Adipose tissue (tissue), 3 donors: ENCODE measurements at regions not wholly inside any gene's neighbourhood (a gene's known extent, or its start where the extent isn't known, plus 50 kb on each side); places are given as distances from the start of the nearest gene placed in this dataset.

Experiments used
- H3K27ac ChIP-seq: one replicate; pipeline ENCODE4 v1.5.1; 2013; ENCODE audit warnings: low read depth, low read length
- WGBS, 3 donors: extraction: QIAGEN DNeasy Blood & Tissue Kit; methylation state at CpG; one replicate each; pipeline ENCODE4 v1.1.7; 2013; 5-methylcytosine and 5-hydroxymethylcytosine counted together
- donor health status: healthy with polysubstance abuse.
- donor health status: Bipolar disorder and iron deficiency.
- donor health status: healthy.

DNA sequence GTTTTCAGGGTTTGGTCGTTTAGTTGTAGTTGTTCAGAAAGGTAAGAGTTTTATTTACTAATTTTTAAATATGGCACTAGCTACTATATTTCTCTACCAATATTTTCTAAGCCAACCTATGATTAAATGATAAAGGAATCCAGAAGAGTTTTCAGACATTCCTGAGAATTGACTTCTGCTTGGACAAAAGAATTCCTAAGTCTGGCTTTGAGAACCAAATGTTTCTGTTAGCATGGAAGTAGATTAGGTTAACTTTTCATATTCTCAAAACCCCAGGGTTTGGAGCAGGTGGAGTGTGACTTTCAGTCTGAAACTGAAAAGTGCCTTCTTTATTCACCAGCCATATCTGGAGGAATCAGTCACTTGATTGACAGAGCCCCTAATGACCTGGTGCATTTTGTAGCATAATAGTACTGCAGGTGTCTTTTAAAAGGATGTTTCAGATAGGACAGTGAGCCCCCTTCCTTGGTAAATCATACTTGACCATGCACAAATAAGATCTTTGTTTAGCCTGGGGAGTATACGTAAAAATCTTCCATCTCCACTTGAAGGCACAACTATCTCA, 457.0 kb upstream of the ZNF462 start:
- WGBS, 3 donors, result 41 to 80% (median 74%) methylated on average over 2 of the region's 2 CpGs
- no peak overlapping the region for H3K27ac ChIP-seq

DNA sequence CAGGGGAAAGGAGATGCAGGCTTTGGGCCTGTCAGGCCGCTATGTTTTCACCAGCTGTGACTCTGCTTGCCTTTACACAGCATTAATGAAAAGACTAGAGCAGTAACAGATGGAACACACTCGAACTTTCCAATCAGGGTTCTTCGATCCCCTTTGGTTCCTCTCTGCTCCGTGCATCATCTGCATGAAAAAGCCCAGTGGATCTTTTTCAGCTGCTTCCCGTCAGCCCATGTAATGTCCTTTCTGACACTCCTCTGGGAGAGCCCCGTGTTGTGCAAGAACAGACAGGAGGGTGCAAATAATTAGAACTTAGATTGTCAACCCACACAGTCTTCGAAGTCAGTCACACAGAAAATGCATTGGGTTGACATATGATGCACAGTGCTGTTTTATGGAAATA, 448.9 kb upstream of the ZNF462 start:
- no peak overlapping the region for H3K27ac ChIP-seq
- WGBS, 3 donors, result 53 to 79% (median 69%) methylated on average over 7 of the region's 7 CpGs

DNA sequence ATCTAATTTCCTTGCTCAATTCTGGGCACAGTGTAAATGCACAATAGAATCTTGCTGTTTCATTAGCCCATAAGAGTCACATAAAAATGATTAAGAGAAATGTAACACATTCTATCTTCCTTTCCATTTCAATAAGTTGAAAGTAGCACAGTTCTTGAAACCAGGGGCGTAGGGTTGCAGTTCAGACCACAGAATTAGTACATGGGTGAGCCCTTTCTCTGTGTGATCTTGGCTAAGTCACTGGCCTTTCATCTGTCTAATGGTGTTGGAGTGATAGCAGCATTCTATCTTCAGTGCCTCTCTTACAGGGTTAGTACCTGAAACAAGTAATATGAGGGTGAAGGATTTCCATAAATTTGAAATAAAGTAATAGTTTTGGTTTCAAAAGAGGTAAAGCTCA, 445.3 kb upstream of the ZNF462 start:
- 83 to 87% (median 86%) methylated on average over 1 of the region's 1 CpG for whole genome bisulfite sequencing, 3 donors

DNA sequence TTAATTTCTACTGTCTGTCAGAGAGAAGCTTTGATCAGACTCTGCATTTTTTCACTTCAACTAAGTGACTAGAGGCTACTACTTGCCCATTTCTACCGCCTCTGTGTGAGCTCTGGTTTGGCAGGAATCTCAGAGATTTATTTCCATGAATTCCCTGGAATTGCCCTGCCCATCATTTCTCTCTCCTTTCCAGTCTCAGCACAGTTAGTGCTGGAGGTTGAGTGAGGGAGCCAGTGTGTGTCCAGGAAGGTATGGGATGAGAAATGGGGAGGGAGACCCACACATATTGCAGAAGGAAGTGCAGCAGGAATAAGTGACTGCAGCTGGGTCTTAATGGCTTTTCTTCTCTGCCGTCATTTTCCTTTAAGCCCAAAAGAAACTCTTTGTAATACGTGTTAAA, 443.1 kb upstream of the ZNF462 start:
- WGBS, 3 donors, result 42 to 61% (median 54%) methylated on average over 3 of the region's 3 CpGs
- H3K27ac ChIP-seq, result no peak overlapping the region

More for the DNA sequence above, 445.3 kb upstream of the ZNF462 start:
- no peak overlapping the region for H3K27ac ChIP-seq

DNA sequence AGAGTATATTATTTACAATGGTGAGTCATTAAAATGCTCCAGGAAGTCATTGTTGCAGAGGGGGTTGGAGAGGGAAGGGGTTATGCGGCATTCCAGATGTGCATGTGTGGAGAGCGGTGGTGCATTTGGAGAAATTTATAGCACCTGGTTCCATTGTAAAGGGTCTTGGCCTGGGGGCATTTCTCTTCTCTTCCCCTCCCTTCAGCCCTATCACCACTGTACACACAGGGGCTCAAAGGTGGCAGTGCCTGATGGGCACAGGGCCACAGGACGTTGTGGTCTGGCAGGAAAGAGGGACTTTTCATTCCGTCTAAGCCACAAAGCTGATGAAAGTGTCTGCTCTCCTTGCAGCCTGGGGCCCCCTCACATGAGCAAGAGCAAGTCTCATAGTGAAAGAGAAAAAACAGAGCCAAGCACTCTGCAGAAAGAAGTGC, 442.4 kb upstream of the ZNF462 start:
- H3K27ac ChIP-seq, result no peak overlapping the region
- 34 to 55% (median 36%) methylated on average over 4 of the region's 4 CpGs for WGBS, 3 donors

DNA sequence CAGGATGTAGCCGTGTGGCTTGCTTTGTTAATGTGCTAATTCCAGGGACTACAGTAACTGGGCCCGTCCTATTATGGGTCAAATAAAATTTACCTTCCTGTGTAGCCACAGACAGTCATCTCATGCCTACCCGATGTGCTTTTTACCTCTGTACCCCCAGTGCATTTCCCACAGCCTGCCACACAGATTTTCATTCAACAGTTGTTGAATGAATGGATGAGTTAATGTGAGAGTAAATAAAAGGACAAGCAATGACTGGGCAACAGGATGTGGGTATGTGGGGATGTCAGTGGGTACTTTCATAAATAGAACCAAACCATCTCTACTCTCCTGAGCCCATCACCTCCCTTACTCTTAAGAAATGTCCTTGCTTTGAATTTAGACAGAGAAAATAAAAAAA, 441.2 kb upstream of the ZNF462 start:
- WGBS, 3 donors, result 76 to 89% (median 76%) methylated on average over 3 of the region's 3 CpGs
- H3K27ac ChIP-seq, result no peak overlapping the region

DNA sequence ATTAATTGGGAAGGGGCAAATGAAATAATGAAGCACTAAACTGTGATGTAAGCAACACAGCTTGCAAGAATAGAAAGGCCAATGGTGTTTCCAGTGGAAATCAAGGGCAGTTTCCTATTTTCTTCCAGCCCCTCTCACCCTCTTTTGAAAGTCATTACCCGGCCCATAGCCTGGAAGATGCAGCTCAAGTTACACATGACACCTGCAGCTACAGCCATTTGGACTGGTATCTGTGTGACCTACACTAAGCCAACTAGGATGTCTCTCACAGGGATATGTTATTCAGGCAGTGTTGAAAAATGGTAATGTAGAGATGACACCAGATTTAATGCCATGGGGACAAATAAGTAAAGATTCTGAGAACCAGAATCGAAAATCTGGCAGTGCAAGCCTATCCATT, 439.4 kb upstream of the ZNF462 start:
- no peak overlapping the region for H3K27ac ChIP-seq
- 57 to 90% (median 86%) methylated on average over 2 of the region's 2 CpGs for whole genome bisulfite sequencing, 3 donors

DNA sequence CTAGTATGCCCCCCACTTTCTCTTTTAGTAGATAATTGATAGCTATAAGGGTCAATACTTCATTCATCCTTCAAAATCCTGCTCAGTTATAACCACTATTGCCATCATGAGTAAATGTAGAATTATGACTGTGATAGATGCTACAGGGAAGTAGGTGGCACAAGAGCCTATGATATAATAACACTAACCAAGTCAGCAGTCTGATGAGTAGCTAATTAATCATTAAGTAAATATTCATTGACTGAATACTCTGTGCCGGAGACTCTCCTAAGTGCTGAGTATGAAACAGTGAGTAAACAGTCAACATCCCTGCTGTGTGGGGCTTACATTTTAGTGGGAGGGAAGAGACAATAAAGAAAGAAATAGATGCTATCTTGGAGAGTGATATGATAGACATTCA, 430.3 kb upstream of the ZNF462 start:
- WGBS, 3 donors, result 59 to 93% (median 91%) methylated on average over 1 of the region's 1 CpG

DNA sequence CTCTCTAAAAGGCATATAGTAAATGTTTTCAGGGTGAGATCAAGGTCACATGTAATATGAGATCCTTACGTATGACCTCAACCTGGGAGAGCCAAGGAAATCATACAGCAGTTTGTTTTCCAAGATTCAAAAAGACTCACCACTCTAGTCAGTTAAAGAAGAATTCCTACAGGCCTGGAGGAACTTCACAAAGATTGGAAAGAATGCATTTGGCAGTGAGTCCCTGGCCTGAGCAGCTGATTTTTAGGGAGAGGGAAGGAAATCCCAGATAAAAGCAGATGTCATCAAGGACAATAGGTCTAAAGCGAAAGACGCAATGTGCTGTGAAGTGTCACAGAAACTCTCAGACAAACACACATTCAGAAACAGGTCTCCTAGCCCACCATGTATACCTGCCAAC, 424.0 kb upstream of the ZNF462 start:
- H3K27ac ChIP-seq, result no peak overlapping the region
- 47 to 64% (median 54%) methylated on average over 3 of the region's 3 CpGs for WGBS, 3 donors

More for the DNA sequence above, 430.3 kb upstream of the ZNF462 start:
- no peak overlapping the region for H3K27ac ChIP-seq

DNA sequence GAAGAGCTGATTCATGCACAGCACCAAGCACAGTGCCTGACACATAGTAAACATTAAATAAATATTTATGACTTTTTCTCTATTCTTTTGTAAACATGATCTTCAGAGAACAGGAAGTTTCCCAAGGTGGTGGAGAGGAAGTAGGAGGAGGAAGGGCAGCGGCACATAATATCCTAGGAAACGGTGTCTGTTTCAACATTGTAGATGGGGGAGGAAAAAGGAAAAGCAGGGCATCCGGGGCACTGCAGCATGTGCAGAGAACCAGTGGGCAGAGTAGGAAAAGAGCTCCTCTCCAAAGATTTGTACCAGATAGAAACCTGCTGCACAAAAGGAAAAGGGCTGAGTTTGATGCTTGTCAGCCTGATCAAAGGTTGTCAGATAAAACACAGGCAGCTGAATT, 421.7 kb upstream of the ZNF462 start:
- WGBS, 3 donors, result 39 to 80% (median 52%) methylated on average over 3 of the region's 3 CpGs
- no peak overlapping the region for H3K27ac ChIP-seq

DNA sequence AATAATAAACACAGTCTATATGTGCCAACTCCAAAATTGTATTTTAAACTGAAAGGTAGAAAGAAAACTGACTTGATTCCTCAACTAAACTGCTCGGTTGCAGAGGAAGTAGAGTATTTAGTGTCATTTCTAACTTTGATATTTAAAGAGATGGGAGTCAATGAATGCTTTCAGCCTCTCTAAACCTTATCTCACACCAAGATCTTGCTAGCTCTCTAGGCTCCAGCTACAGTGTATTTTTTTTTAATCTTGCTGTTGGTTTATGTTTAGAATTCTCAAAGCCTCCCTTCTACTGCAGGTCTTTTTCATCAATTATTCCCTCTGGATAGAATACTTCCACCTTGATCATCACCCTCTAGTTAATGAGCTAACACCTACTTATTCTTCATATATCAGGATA, 419.4 kb upstream of the ZNF462 start:
- 66 to 76% (median 66%) methylated on average over 1 of the region's 1 CpG for WGBS, 3 donors

DNA sequence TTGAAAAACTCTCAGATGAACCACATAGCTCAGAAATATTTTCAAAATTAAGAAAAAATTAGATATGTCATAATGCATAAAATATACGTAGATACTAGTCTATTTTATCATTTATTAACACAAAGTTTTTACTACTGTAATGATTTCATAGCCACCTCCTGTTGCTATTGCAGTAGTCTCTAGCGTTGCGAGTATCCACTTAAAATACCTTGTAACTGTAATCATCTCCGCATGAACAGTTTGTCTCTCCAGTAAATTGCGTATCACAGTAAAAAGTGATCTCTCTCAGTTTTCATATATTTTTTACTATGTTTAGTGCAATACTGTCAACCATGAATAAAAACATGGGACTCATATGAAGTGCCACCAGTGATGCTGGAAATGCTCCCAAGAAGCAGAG, 417.9 kb upstream of the ZNF462 start:
- no peak overlapping the region for H3K27ac ChIP-seq
- 93 to 98% (median 95%) methylated on average over 5 of the region's 5 CpGs for WGBS, 3 donors

More for the DNA sequence above, 419.4 kb upstream of the ZNF462 start:
- H3K27ac ChIP-seq, result no peak overlapping the region

DNA sequence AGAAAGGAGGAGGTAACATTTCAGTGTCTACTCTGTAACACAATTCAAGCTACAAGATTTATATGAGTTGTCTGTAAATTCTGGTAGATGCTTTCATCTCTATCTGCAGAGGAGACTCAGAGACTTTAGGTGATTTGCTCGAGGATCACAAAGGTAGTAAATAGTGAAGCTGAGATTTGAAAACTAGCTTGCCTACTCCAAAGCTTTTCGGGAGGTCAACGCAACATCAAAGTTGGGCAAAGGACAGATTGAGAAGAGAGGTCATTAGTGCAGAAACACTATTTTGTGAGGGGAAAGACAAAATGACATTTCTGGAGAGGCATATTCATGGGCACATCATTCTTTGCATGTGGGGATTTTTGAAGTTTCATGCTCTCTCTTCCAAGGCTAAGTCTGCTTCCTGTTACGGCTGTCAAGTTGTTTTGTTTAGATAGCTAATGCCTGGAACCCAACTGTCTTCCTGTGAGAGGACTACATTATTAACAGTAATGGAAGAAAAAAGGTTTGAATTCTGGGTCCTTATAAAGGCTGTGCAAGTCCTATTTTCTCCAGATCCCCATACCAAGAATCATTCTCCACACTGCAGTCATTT, 413.5 kb upstream of the ZNF462 start:
- 61 to 75% (median 73%) methylated on average over 4 of the region's 4 CpGs for WGBS, 3 donors
- H3K27ac ChIP-seq, result no peak overlapping the region

DNA sequence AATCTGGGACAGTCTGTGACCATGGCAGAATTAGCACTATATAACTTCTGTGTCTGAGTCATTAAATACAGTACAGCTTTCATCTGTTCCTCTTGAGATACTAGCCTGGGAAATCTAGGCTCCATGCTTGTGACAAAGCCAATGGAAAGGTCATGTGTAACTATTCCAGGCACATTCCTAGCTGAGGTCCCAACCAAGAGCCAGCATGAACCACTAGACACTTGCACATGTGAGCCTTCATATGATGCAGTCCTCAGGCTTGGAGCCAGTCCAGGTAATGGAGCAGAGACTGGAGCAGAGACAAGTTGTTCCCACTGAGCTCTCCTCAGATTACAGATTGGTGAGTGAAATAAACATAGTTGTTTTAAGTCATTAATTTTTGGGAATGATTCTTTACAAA, 412.4 kb upstream of the ZNF462 start:
- H3K27ac ChIP-seq, result no peak overlapping the region

DNA sequence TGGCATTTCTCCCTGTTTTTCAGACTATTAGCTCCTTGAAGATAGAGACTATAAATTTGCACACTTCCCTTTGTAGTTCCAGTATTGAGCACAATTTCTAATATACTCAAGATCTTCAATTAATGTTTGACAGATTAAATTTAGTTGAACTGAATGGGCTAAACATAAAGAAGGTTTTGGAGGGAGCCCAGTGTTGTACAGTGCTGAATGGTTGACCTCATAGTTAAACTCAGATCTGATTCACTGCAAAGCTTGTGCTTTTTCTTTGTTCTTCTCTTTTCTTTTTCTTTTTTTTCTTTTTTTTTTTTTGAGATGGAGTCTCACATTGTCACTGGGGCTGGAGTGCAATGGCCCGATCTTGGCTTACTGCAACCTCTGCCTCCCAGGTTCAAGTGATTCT, 411.7 kb upstream of the ZNF462 start:
- no peak overlapping the region for H3K27ac ChIP-seq
- 89 to 94% (median 91%) methylated on average over 1 of the region's 1 CpG for WGBS, 3 donors

DNA sequence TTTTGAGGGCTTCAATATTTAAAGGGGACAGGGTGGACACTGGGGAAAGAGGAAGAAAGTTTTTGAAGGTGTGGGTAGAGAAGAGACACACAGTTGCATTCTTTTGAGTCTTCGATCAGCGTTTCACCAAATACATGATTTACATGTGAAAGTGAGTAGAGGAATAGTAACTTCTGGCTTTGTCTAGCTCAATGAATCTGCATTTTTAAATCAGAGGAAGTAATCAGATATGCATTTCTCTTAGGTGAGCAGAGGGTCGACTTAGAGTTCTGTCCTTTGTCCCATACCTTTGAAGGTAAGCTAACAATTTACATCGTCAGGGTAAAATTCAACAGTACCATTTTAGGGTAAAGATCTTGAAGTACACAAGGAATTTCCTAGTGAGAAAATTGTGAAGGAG, 406.4 kb upstream of the ZNF462 start:
- WGBS, 3 donors, result 61 to 77% (median 72%) methylated on average over 4 of the region's 4 CpGs
- H3K27ac ChIP-seq, result no peak overlapping the region

DNA sequence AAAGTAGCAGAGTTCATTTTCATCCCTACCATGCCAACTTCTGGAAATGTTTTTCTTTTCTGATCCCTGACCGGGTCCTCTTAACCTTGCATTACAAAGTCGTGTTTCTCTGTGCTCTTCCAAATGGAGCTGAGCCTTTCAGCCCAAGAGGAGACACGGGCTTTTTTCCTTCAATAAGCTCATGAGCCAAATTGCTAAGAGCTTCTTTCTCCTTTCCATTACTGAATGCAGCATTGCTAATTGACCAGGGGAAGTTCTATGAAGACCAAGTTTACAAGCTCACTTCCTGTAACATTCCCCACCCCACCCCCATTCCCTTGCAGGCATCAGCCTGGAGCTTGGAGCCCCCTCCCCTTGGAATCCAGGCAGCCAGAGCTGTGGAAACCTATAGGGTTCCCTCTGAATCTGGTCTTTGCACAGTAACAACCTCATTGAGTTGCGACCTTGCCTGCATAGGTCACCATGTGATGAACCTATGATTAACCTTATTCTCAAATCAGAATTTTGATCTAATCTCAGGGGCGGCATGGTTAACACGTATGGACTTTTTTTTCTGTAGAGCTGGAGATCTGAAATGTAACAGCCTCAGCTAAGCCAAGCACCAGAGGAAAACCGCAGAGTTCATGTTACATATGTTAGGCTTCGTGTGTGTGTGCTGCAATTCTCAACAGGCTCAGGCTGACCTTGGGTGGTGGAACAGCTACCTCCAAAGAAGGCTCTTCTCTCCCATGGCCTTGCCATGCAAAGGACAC, 395.7 kb upstream of the ZNF462 start:
- WGBS, 3 donors, result 46 to 61% (median 54%) methylated on average over 8 of the region's 8 CpGs
- H3K27ac ChIP-seq, result no peak overlapping the region

DNA sequence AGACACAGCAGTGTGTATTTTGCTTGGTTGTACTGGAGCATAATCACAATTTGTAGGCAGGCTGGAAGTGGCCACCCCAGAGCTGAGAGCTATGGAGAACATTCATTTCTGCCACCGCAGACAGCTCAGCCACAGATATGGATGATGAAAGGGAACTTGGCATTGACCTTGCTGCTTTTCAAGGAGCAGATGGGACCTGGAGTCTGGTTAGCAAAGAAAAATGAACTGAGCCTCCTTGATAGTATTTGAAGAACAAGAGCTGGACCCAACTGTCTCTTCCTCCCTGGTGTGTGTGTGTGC, 395.2 kb upstream of the ZNF462 start:
- no peak overlapping the region for H3K27ac ChIP-seq
- WGBS, 3 donors, result 73 to 97% (median 88%) methylated on average over 1 of the region's 1 CpG

DNA sequence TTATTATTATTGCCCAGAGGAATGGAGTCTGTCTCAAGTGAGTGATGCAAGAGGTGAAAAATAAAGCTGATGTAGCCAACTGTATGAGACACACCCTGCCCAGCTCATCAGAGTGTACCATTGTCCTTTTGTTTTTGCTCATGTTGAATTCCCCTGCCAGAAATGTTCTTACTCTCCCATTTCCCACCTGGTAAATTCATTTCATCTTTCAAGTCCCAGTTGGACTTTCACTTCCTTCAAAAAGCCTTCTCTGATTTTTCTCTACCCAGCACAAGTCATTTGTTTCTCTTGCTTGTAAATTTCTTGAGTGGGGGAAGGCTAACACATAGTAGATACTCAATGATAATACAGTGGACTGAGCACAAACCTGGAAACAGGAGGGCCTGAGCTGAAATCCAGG, 394.5 kb upstream of the ZNF462 start:
- H3K27ac ChIP-seq, result no peak overlapping the region

DNA sequence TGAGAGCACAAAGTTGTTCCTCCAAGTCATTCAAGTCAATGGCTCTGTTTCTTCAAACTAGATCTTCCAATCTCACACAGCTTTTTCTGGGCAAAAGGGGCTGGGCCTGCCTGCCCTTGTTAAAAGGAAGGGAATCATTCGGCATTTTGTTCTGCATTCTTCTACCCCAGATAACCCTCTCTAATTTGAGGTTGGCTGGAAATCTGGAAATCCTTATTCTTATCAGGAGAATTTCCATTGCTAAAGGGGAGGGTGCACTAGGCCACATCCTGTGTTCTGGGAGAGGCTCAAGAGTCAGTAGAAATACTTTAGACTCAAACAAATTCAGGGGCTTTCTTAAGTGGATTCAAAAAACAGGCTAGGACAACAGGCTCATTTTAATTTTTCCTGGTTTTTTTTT, 384.7 kb upstream of the ZNF462 start:
- WGBS, 3 donors, result 40 to 48% (median 43%) methylated on average over 1 of the region's 1 CpG
- no peak overlapping the region for H3K27ac ChIP-seq
